IPS-20b (cell line): ENCODE measurements at regions not wholly inside any gene's neighbourhood (a gene's known extent, or its start where the extent isn't known, plus 50 kb on each side); places are given as distances from the start of the nearest gene placed in this dataset.
A peak's percentile ranks its signal among the peaks of the same experiment; 100 is the strongest.

Source experiments
- H3K27ac ChIP-seq: one replicate; pipeline ENCODE4 v1.5.1; 2013; ENCODE audit warnings: low read length
- H3K27me3 ChIP-seq: 2 replicates; pipeline ENCODE4 v1.6.1; 2013; ENCODE audit warnings: mild to moderate bottlenecking, low read length, inconsistent platforms; ENCODE audit not compliant: insufficient read depth
- H3K36me3 ChIP-seq: 2 replicates; pipeline ENCODE4 v1.6.1; 2013; ENCODE audit warnings: low read depth, mild to moderate bottlenecking, inconsistent platforms, low read length, moderate library complexity; ENCODE audit not compliant: insufficient read depth
- H3K4me1 ChIP-seq: 2 replicates; pipeline ENCODE4 v1.6.1; 2013; ENCODE audit warnings: mild to moderate bottlenecking, control low read depth, inconsistent platforms, low read length, moderate library complexity; ENCODE audit not compliant: insufficient read depth
- H3K4me3 ChIP-seq: 2 replicates; pipeline ENCODE4 v1.5.1; 2013; ENCODE audit warnings: mild to moderate bottlenecking, low read length, inconsistent platforms
- H3K9ac ChIP-seq: 2 replicates; pipeline ENCODE4 v1.6.1; 2013; ENCODE audit warnings: low read depth, mild to moderate bottlenecking, inconsistent platforms, low read length, moderate library complexity
- H3K9me3 ChIP-seq: 2 replicates; pipeline ENCODE4 v1.6.1; 2013; ENCODE audit warnings: mild to moderate bottlenecking, low read depth, low read length, inconsistent platforms; ENCODE audit not compliant: insufficient read depth

- Histone ChIP-seq H3K4me3 (no peak overlapping the region), H3K36me3 (no peaks in the 10 kb centered on the region), H3K27ac (no peak overlapping the region), H3K9ac (no peak overlapping the region), H3K9me3 (no peaks in the 10 kb centered on the region), H3K4me1 (no peaks in the 10 kb centered on the region; the same call in 1 of the 2 replicates), H3K27me3 (no peaks in the 10 kb centered on the region)
Measured at GRCh38 chr11:32311346-32312065, 123.8 kb downstream of the WT1 start.

- H3K9me3 ChIP-seq = no peaks in the 10 kb centered on the region
- peaks cover 4% of the 10 kb centered on the region; the same call in 1 of the 2 replicates for H3K4me1 ChIP-seq
- H3K36me3 ChIP-seq = no peaks in the 10 kb centered on the region
- H3K27ac ChIP-seq = no peak overlapping the region
- H3K4me3 ChIP-seq = 0 out of 2 replicates have a peak overlapping the region, but pooled peaks have one; percentile 32
- no peak overlapping the region for H3K9ac ChIP-seq
- H3K27me3 ChIP-seq = no peaks in the 10 kb centered on the region
Measured at GRCh38 chr11:32312206-32312817, 123.0 kb downstream of the WT1 start.

- no peak overlapping the region for H3K27ac ChIP-seq
- H3K27me3 ChIP-seq = no peaks in the 10 kb centered on the region
- H3K4me3 ChIP-seq = peak overlapping the region; percentile 32; the same call in 1 of the 2 replicates
- no peaks in the 10 kb centered on the region for H3K9me3 ChIP-seq
- H3K36me3 ChIP-seq = no peaks in the 10 kb centered on the region
- peaks cover 4% of the 10 kb centered on the region; the same call in 1 of the 2 replicates for H3K4me1 ChIP-seq
- H3K9ac ChIP-seq = no peak overlapping the region
Measured at GRCh38 chr11:32312865-32313403, 122.4 kb downstream of the WT1 start.

- Histone ChIP-seq H3K4me1 (peaks cover 4% of the 10 kb centered on the region; the same call in 1 of the 2 replicates), H3K9ac (no peak overlapping the region), H3K27me3 (no peaks in the 10 kb centered on the region), H3K4me3 (peak overlapping the region; percentile 32; the same call in 1 of the 2 replicates), H3K36me3 (no peaks in the 10 kb centered on the region), H3K27ac (no peak overlapping the region), H3K9me3 (no peaks in the 10 kb centered on the region)
Measured at GRCh38 chr11:32313477-32313876, 121.9 kb downstream of the WT1 start.

- no peaks in the 10 kb centered on the region for H3K36me3 ChIP-seq
- no peak overlapping the region for H3K9ac ChIP-seq
- peaks cover 4% of the 10 kb centered on the region; the same call in 1 of the 2 replicates for H3K4me1 ChIP-seq
- no peak overlapping the region for H3K4me3 ChIP-seq
- no peak overlapping the region for H3K27ac ChIP-seq
- no peaks in the 10 kb centered on the region for H3K27me3 ChIP-seq
- H3K9me3 ChIP-seq = no peaks in the 10 kb centered on the region
Measured at GRCh38 chr11:32315121-32315520, 120.2 kb downstream of the WT1 start.

GRCh38 chr11:32316232-32316631 lies 119.1 kb downstream of the WT1 start:
- Histone ChIP-seq H3K4me3 (no peak overlapping the region), H3K4me1 (peaks cover 4% of the 10 kb centered on the region; the same call in 1 of the 2 replicates), H3K9me3 (no peaks in the 10 kb centered on the region), H3K9ac (no peak overlapping the region), H3K36me3 (no peaks in the 10 kb centered on the region), H3K27ac (no peak overlapping the region), H3K27me3 (no peaks in the 10 kb centered on the region)

GRCh38 chr11:32316858-32317642 lies 118.3 kb downstream of the WT1 start:
- Histone ChIP-seq H3K4me1 (peaks cover 4% of the 10 kb centered on the region; the same call in 1 of the 2 replicates), H3K4me3 (no peak overlapping the region), H3K27me3 (no peaks in the 10 kb centered on the region)

GRCh38 chr11:32317643-32318042 lies 117.7 kb downstream of the WT1 start:
- peaks cover 4% of the 10 kb centered on the region; the same call in 1 of the 2 replicates for H3K4me1 ChIP-seq
- no peaks in the 10 kb centered on the region for H3K36me3 ChIP-seq
- H3K27me3 ChIP-seq = no peaks in the 10 kb centered on the region
- H3K9me3 ChIP-seq = no peaks in the 10 kb centered on the region
- H3K4me3 ChIP-seq = no peak overlapping the region
- H3K9ac ChIP-seq = no peak overlapping the region
- H3K27ac ChIP-seq = no peak overlapping the region

More at GRCh38 chr11:32316858-32317642, 118.3 kb downstream of the WT1 start:
- H3K9ac ChIP-seq = no peak overlapping the region
- H3K27ac ChIP-seq = no peak overlapping the region
- H3K36me3 ChIP-seq = no peaks in the 10 kb centered on the region
- no peaks in the 10 kb centered on the region for H3K9me3 ChIP-seq

- H3K27me3 ChIP-seq = no peaks in the 10 kb centered on the region
- H3K4me1 ChIP-seq = peaks cover 4% of the 10 kb centered on the region; the same call in 1 of the 2 replicates
- no peak overlapping the region for H3K27ac ChIP-seq
- no peaks in the 10 kb centered on the region for H3K36me3 ChIP-seq
- no peaks in the 10 kb centered on the region for H3K9me3 ChIP-seq
- H3K9ac ChIP-seq = no peak overlapping the region
- no peak overlapping the region for H3K4me3 ChIP-seq
Measured at GRCh38 chr11:32318071-32319055, 117.0 kb downstream of the WT1 start.

GRCh38 chr11:32323814-32324130 lies 111.6 kb downstream of the WT1 start:
- Histone ChIP-seq H3K27me3 (no peaks in the 10 kb centered on the region), H3K36me3 (no peaks in the 10 kb centered on the region), H3K9ac (no peak overlapping the region), H3K27ac (no peak overlapping the region), H3K4me3 (no peak overlapping the region), H3K9me3 (no peaks in the 10 kb centered on the region), H3K4me1 (no peaks in the 10 kb centered on the region)
